MM.1S (cell line): ENCODE measurements at regions not wholly inside any gene's neighbourhood (a gene's known extent, or its start where the extent isn't known, plus 50 kb on each side); places are given as distances from the start of the nearest gene placed in this dataset.

Experiments used
- CTCF ChIP-seq: fragments of 300-600 bp; sonication (generic); IDR thresholded peaks from 2 replicates; pipeline ENCODE4 v1.5.1; 2016; ENCODE audit warnings: antibody characterized with exemption, low read length, mixed read lengths
- EZH2 ChIP-seq: fragments of 300-600 bp; sonication (generic); optimal IDR thresholded peaks from 2 replicates; pipeline ENCODE3; 2017; ENCODE audit warnings: low read depth, mild to moderate bottlenecking, antibody characterized with exemption, low read length, mixed read lengths

DNA sequence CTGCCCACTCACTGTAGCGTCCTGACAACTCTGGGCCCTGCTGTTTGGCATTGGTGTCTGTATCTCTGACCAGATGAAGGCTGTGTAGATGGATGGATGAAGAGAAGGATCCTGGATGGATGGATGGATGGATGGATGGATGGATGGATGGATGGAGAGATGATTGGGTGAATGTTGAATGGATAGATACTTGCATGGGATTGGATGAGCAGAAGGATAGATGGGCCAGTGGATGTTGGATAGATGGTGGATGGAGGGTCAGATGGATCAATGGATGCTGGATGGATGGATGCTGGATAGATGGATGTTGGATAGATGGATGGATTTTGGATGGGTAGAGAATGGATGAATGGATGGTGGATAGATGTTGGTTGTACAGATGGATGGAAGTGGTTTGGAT lies 179.6 kb upstream of the GSE1 start:
- TF ChIP-seq CTCF, result no peak
- no peak for TF ChIP-seq EZH2
